Liver (tissue), 8 donors: ENCODE measurements at regions not wholly inside any gene's neighbourhood (a gene's known extent, or its start where the extent isn't known, plus 50 kb on each side); places are given as distances from the start of the nearest gene placed in this dataset.

Experiments
- DNase-seq: peaks from one replicate; pipeline ENCODE4 v3.0.0-alpha.2; 2017; ENCODE audit warnings: low spot score
- H3K27ac ChIP-seq, 2 donors: one replicate each; pipeline ENCODE4 v1.7.0; 2013; ENCODE audit warnings: inconsistent platforms in 2 of 2, low read length in 2 of 2, control low read depth in 1 of 2, low read depth in 1 of 2, mild to moderate bottlenecking in 1 of 2
- H3K27me3 ChIP-seq, 4 donors: one replicate each; pipeline versions ENCODE4 v1.6.1 to v1.7.0; 2013; ENCODE audit warnings: low read length in 3 of 4, inconsistent platforms in 1 of 4, mild to moderate bottlenecking in 1 of 4, moderate library complexity in 1 of 4; ENCODE audit not compliant: control insufficient read depth in 4 of 4, insufficient read depth in 4 of 4
- H3K36me3 ChIP-seq, 4 donors: one replicate each; pipeline versions ENCODE4 v1.6.1 to v1.7.0; 2013; ENCODE audit warnings: low read length in 3 of 4, mild to moderate bottlenecking in 3 of 4, low read depth in 1 of 4, moderate library complexity in 1 of 4; ENCODE audit not compliant: control insufficient read depth in 4 of 4, insufficient read depth in 3 of 4
- H3K4me1 ChIP-seq, 4 donors: one replicate each; pipeline versions ENCODE4 v1.6.1 to v1.7.0; 2013; ENCODE audit warnings: low read length in 3 of 4, mild to moderate bottlenecking in 3 of 4, moderate library complexity in 1 of 4; ENCODE audit not compliant: control insufficient read depth in 4 of 4, insufficient read depth in 4 of 4
- H3K4me3 ChIP-seq, 3 donors: one replicate each; pipeline versions ENCODE4 v1.6.1 to v1.7.0; 2013; ENCODE audit warnings: low read length in 3 of 3, control low read depth in 1 of 3, low read depth in 1 of 3, mild to moderate bottlenecking in 1 of 3
- H3K9ac ChIP-seq, 2 donors: one replicate each; pipeline ENCODE4 v1.7.0; 2013; ENCODE audit warnings: low read length in 2 of 2, mild to moderate bottlenecking in 2 of 2, moderate library complexity in 2 of 2, control low read depth in 1 of 2, low read depth in 1 of 2
- H3K9me3 ChIP-seq, 4 donors: one replicate each; pipeline versions ENCODE4 v1.6.1 to v1.7.0; 2013; ENCODE audit warnings: low read length in 3 of 4; ENCODE audit not compliant: control insufficient read depth in 4 of 4
- CTCF ChIP-seq: fragments of 150-350 bp; IDR thresholded peaks from 2 replicates; pipeline ENCODE4 v1.5.1; 2017; ENCODE audit warnings: improper control_type of control experiment, low read depth, low read length; ENCODE audit not compliant: missing input control
- EGR1 ChIP-seq, 2 donors: IDR thresholded peaks; 2 replicates each; pipeline ENCODE4 v1.6.1; 2016 to 2018; ENCODE audit warnings: antibody characterized with exemption in 2 of 2, low read depth in 2 of 2
- FOXA2 ChIP-seq: IDR thresholded peaks from 2 replicates; pipeline ENCODE4 v1.6.1; 2016; ENCODE audit warnings: antibody characterized with exemption
- GABPA ChIP-seq, 2 donors: IDR thresholded peaks in 1 of 2; conservative IDR thresholded peaks in 1 of 2; 2 replicates each; pipeline ENCODE4 v1.6.1; 2016; ENCODE audit warnings: antibody characterized with exemption in 2 of 2, mild to moderate bottlenecking in 1 of 2, moderate library complexity in 1 of 2
- HNF4A ChIP-seq, 2 donors: conservative IDR thresholded peaks; 2 replicates each; pipeline ENCODE4 v1.6.1; 2016; ENCODE audit warnings: antibody characterized with exemption in 2 of 2, mild to moderate bottlenecking in 2 of 2
- HNF4G ChIP-seq: IDR thresholded peaks from 2 replicates; pipeline ENCODE4 v1.6.1; 2016; ENCODE audit warnings: antibody characterized with exemption
- JUND ChIP-seq, 2 donors: IDR thresholded peaks; 2 replicates each; pipeline ENCODE4 v1.6.1; 2016; ENCODE audit warnings: antibody characterized with exemption in 2 of 2
- NR2F2 ChIP-seq: IDR thresholded peaks from 2 replicates; pipeline ENCODE4 v1.6.1; 2016; ENCODE audit warnings: antibody characterized with exemption
- RAD21 ChIP-seq, 2 donors: IDR thresholded peaks; 2 replicates each; pipeline ENCODE4 v1.6.1; 2016; ENCODE audit warnings: antibody characterized with exemption in 2 of 2, mild to moderate bottlenecking in 2 of 2
- REST ChIP-seq: IDR thresholded peaks from 2 replicates; pipeline ENCODE4 v1.6.1; 2016; ENCODE audit warnings: antibody characterized with exemption, mild to moderate bottlenecking
- TAF1 ChIP-seq: conservative IDR thresholded peaks from 2 replicates; pipeline ENCODE4 v1.6.1; 2016; ENCODE audit warnings: antibody characterized with exemption, mild to moderate bottlenecking
- YY1 ChIP-seq: IDR thresholded peaks from 2 replicates; pipeline ENCODE4 v1.6.1; 2016; ENCODE audit warnings: antibody characterized with exemption, mild to moderate bottlenecking
- ZBTB33 ChIP-seq: IDR thresholded peaks from 2 replicates; pipeline ENCODE4 v1.6.1; 2016; ENCODE audit warnings: antibody characterized with exemption
- WGBS: extraction: QIAGEN DNeasy Blood & Tissue Kit; methylation state at CpG from one replicate; pipeline ENCODE4 v1.1.7; 2013; 5-methylcytosine and 5-hydroxymethylcytosine counted together
- TF ChIP-seq, protein P1 (sequence below): IDR thresholded peaks from 2 replicates; pipeline ENCODE4 v1.6.1; 2016; ENCODE audit warnings: antibody characterized with exemption
- TF ChIP-seq, protein P2 (sequence below): IDR thresholded peaks from 2 replicates; pipeline ENCODE4 v1.6.1; 2016; ENCODE audit warnings: antibody characterized with exemption
- donor health status: healthy.
- donor health status: healthy.
- donor health status: healthy.
- donor health status: healthy.
- donor health status: healthy.

- Histone ChIP-seq H3K36me3 (peaks cover 0 to 2% (median 0%) of the 10 kb centered on the region in 4 donors), H3K9ac (no peak overlapping the region), H3K27ac (no peak overlapping the region), H3K4me3 (no peak overlapping the region), H3K9me3 (no peaks in the 10 kb centered on the region), H3K4me1 (no peaks in the 10 kb centered on the region), H3K27me3 (no peaks in the 10 kb centered on the region)
- DNase-seq: no peak
- TF ChIP-seq JUND (IDR thresholded peaks at IDR 0.05): no peak
- TF ChIP-seq ZBTB33: no peak
- TF ChIP-seq CTCF: no peak
- TF ChIP-seq YY1: no peak
- TF ChIP-seq REST: no peak
- TF ChIP-seq, protein P1, sequence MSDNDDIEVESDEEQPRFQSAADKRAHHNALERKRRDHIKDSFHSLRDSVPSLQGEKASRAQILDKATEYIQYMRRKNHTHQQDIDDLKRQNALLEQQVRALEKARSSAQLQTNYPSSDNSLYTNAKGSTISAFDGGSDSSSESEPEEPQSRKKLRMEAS: no peak
- TF ChIP-seq HNF4G: no peak
- TF ChIP-seq HNF4A (conservative IDR thresholded peaks at IDR 0.05): no peak
- no peak for TF ChIP-seq NR2F2
- no peak for TF ChIP-seq RAD21 (IDR thresholded peaks at IDR 0.05)
- TF ChIP-seq, protein P2, sequence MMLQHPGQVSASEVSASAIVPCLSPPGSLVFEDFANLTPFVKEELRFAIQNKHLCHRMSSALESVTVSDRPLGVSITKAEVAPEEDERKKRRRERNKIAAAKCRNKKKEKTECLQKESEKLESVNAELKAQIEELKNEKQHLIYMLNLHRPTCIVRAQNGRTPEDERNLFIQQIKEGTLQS: no peak
- no peak for TF ChIP-seq EGR1 (IDR thresholded peaks at IDR 0.05; ENCODE audit: low read depth in 2 of 2)
- no peak for TF ChIP-seq GABPA (IDR thresholded peaks at IDR 0.05 in 1 of 2, conservative IDR thresholded peaks at IDR 0.05 in 1 of 2)
- TF ChIP-seq TAF1: no peak
- no peak for TF ChIP-seq FOXA2
- 99% methylated on average over 8 of the region's 8 CpGs for WGBS
Measured at GRCh38 chr18:23330423-23330822, 122.7 kb upstream of the RIOK3 start.
